ENCODE measurements at regions not wholly inside any gene's neighbourhood (a gene's known extent, or its start where the extent isn't known, plus 50 kb on each side); places are given as distances from the start of the nearest gene placed in this dataset.
A peak's percentile ranks its signal among the peaks of the same experiment; 100 is the strongest.
"Not testable (repeated sequence)": the region's sequence is repeated elsewhere in the genome, so short reads cannot be mapped to it uniquely, and the experiment has no call there.

GRCh38 chr2:143922261-143922830 lies 597.6 kb downstream of the ZEB2 start:
- not testable (repeated sequence) for DNase-seq (ENCODE audit: low spot score)

GRCh38 chr2:143918465-143918989 lies 601.4 kb downstream of the ZEB2 start:
- DNase-seq (ENCODE audit: low spot score): no peak

- no peak for DNase-seq (ENCODE audit: low spot score)
Measured at GRCh38 chr2:143916781-143917180, 603.1 kb downstream of the ZEB2 start.

GRCh38 chr2:143909577-143910353 lies 610.2 kb downstream of the ZEB2 start:
- no peak for DNase-seq (ENCODE audit: low spot score)

GRCh38 chr2:143908843-143909242 lies 611.1 kb downstream of the ZEB2 start:
- DNase-seq (ENCODE audit: low spot score): no peak

- DNase-seq (ENCODE audit: low spot score): no peak
Measured at GRCh38 chr2:143907801-143908200, 612.1 kb downstream of the ZEB2 start.

- no peak for DNase-seq (ENCODE audit: low spot score)
Measured at GRCh38 chr2:143906850-143907249, 613.1 kb downstream of the ZEB2 start.

GRCh38 chr2:143905587-143905986 lies 614.3 kb downstream of the ZEB2 start:
- no peak for DNase-seq (ENCODE audit: low spot score)

- no peak for DNase-seq (ENCODE audit: low spot score)
Measured at GRCh38 chr2:143903172-143903856, 616.6 kb downstream of the ZEB2 start.

- peak; percentile 85 for DNase-seq (ENCODE audit: low spot score)
Measured at GRCh38 chr2:143901185-143901842, 618.6 kb downstream of the ZEB2 start.

GRCh38 chr2:143899987-143900386 lies 619.9 kb downstream of the ZEB2 start:
- no peak for DNase-seq (ENCODE audit: low spot score)

GRCh38 chr2:143893371-143893770 lies 626.5 kb downstream of the ZEB2 start:
- no peak for DNase-seq (ENCODE audit: low spot score)

- DNase-seq (ENCODE audit: low spot score): no peak
Measured at GRCh38 chr2:143891879-143892308, 628.0 kb downstream of the ZEB2 start.

- DNase-seq (ENCODE audit: low spot score): no peak
Measured at GRCh38 chr2:143890798-143891197, 629.1 kb downstream of the ZEB2 start.

- no peak for DNase-seq (ENCODE audit: low spot score)
Measured at GRCh38 chr2:143889216-143889615, 630.7 kb downstream of the ZEB2 start.

GRCh38 chr2:143885461-143885860 lies 634.5 kb downstream of the ZEB2 start:
- peak; percentile 41 for DNase-seq (ENCODE audit: low spot score)

GRCh38 chr2:143881246-143881645 lies 638.7 kb downstream of the ZEB2 start:
- DNase-seq (ENCODE audit: low spot score): no peak

- no peak for DNase-seq (ENCODE audit: low spot score)
Measured at GRCh38 chr2:143877876-143878530, 641.9 kb downstream of the ZEB2 start.

- DNase-seq (ENCODE audit: low spot score): no peak
Measured at GRCh38 chr2:143877056-143877455, 642.9 kb downstream of the ZEB2 start.

- no peak for DNase-seq (ENCODE audit: low spot score)
Measured at GRCh38 chr2:143875295-143876233, 644.4 kb downstream of the ZEB2 start.

Measured in A172 (cell line).